H9 (cell line): ENCODE measurements at regions not wholly inside any gene's neighbourhood (a gene's known extent, or its start where the extent isn't known, plus 50 kb on each side); places are given as distances from the start of the nearest gene placed in this dataset.

Experiments used
- DNase-seq: peaks from one replicate; pipeline ENCODE4 v3.0.0-alpha.2; 2017
- H2AFZ ChIP-seq: one replicate; pipeline ENCODE4 v1.6.1; 2013; ENCODE audit warnings: mild to moderate bottlenecking, low read length, control low read depth, moderate library complexity
- H2AK5ac ChIP-seq: 2 replicates; pipeline ENCODE4 v1.6.1; 2013; ENCODE audit warnings: low read length, control low read depth, mixed read lengths; ENCODE audit not compliant: insufficient read length
- H2BK120ac ChIP-seq: one replicate; pipeline ENCODE4 v1.6.1; 2013; ENCODE audit warnings: low read depth, mild to moderate bottlenecking, low read length, control low read depth, inconsistent platforms; ENCODE audit not compliant: poor library complexity, severe bottlenecking
- H2BK12ac ChIP-seq: 2 replicates; pipeline ENCODE4 v1.6.1; 2013; ENCODE audit warnings: low read length, control low read depth, mixed read lengths, low read depth; ENCODE audit not compliant: insufficient read length
- H2BK15ac ChIP-seq: 2 replicates; pipeline ENCODE4 v1.6.1; 2013; ENCODE audit warnings: low read depth, low read length, control low read depth
- H2BK20ac ChIP-seq: one replicate; pipeline ENCODE4 v1.6.1; 2013; ENCODE audit warnings: low read depth, mild to moderate bottlenecking, low read length, control low read depth, inconsistent platforms; ENCODE audit not compliant: poor library complexity, severe bottlenecking
- H2BK5ac ChIP-seq: 2 replicates; pipeline ENCODE4 v1.6.1; 2013; ENCODE audit warnings: low read length, control low read depth, mixed read lengths; ENCODE audit not compliant: insufficient read length
- H3K14ac ChIP-seq: 2 replicates; pipeline ENCODE4 v1.6.1; 2013; ENCODE audit warnings: low read length, control low read depth; ENCODE audit not compliant: insufficient read depth
- H3K18ac ChIP-seq: 2 replicates; pipeline ENCODE4 v1.6.1; 2013; ENCODE audit warnings: low read depth, mild to moderate bottlenecking, mixed read lengths, low read length, control low read depth; ENCODE audit not compliant: insufficient read length
- H3K23ac ChIP-seq: 2 replicates; pipeline ENCODE4 v1.6.1; 2013; ENCODE audit warnings: low read length, control low read depth, mixed read lengths, low read depth; ENCODE audit not compliant: insufficient read length
- H3K23me2 ChIP-seq: 2 replicates; pipeline ENCODE4 v1.6.1; 2013; ENCODE audit warnings: low read depth, mild to moderate bottlenecking, mixed read lengths, low read length, control low read depth; ENCODE audit not compliant: insufficient read length, poor library complexity, severe bottlenecking
- H3K27ac ChIP-seq: 2 replicates; pipeline ENCODE4 v1.5.1; 2013; ENCODE audit warnings: low read length, control low read depth, mixed read lengths, low read depth; ENCODE audit not compliant: insufficient read length
- H3K27me3 ChIP-seq: 2 replicates; pipeline ENCODE4 v1.6.1; 2013; ENCODE audit warnings: low read length, control low read depth, inconsistent platforms; ENCODE audit not compliant: insufficient read depth
- H3K4ac ChIP-seq: 2 replicates; pipeline ENCODE4 v1.6.1; 2013; ENCODE audit warnings: low read depth, mild to moderate bottlenecking, control low read depth, inconsistent platforms, low read length, moderate library complexity
- H3K4me1 ChIP-seq: 2 replicates; pipeline ENCODE4 v1.6.1; 2013; ENCODE audit warnings: low read length, control low read depth, inconsistent platforms; ENCODE audit not compliant: insufficient read depth
- H3K4me2 ChIP-seq: 2 replicates; pipeline ENCODE4 v1.6.1; 2013; ENCODE audit warnings: low read length, control low read depth, mixed read lengths; ENCODE audit not compliant: insufficient read length, insufficient read depth
- H3K56ac ChIP-seq: 2 replicates; pipeline ENCODE4 v1.6.1; 2013; ENCODE audit warnings: low read depth, mild to moderate bottlenecking, mixed read lengths, low read length, control low read depth; ENCODE audit not compliant: insufficient read length
- H3K79me1 ChIP-seq: 2 replicates; pipeline ENCODE4 v1.6.1; 2013; ENCODE audit warnings: low read depth, mild to moderate bottlenecking, moderate library complexity, low read length, control low read depth, inconsistent platforms; ENCODE audit not compliant: insufficient read depth, poor library complexity, severe bottlenecking
- H3K79me2 ChIP-seq: 2 replicates; pipeline ENCODE4 v1.6.1; 2013; ENCODE audit warnings: low read length, control low read depth, inconsistent platforms; ENCODE audit not compliant: insufficient read depth
- H3K9ac ChIP-seq: 2 replicates; pipeline ENCODE4 v1.6.1; 2013; ENCODE audit warnings: low read length, control low read depth, mixed read lengths; ENCODE audit not compliant: insufficient read length; ENCODE audit errors: extremely low read depth
- H3K9me3 ChIP-seq: one replicate; pipeline ENCODE4 v1.6.1; 2013; ENCODE audit warnings: low read depth, low read length, inconsistent platforms; ENCODE audit not compliant: control insufficient read depth
- H3T11ph ChIP-seq: one replicate; pipeline ENCODE4 v1.6.1; 2013; ENCODE audit warnings: mild to moderate bottlenecking, low read length, control low read depth, inconsistent platforms
- H4K20me1 ChIP-seq: one replicate; pipeline ENCODE4 v1.6.1; 2013; ENCODE audit not compliant: control insufficient read depth, insufficient read length, insufficient read depth
- H4K5ac ChIP-seq: 2 replicates; pipeline ENCODE4 v1.6.1; 2013; ENCODE audit warnings: low read depth, mild to moderate bottlenecking, mixed read lengths, low read length, control low read depth; ENCODE audit not compliant: insufficient read length
- H4K8ac ChIP-seq: replicated peaks from 2 replicates; pipeline ENCODE4 v1.6.1; 2013; ENCODE audit warnings: low read length, control low read depth, mixed read lengths, low read depth; ENCODE audit not compliant: insufficient read length
- H4K91ac ChIP-seq: 2 replicates; pipeline ENCODE4 v1.6.1; 2013; ENCODE audit warnings: low read depth, mild to moderate bottlenecking, moderate library complexity, mixed read lengths, low read length, control low read depth; ENCODE audit not compliant: insufficient read length
- H3K27ac Mint-ChIP-seq, 3 experiments: 2 replicates in 2 of 3; 3 replicates in 1 of 3; pipeline ENCODE4 v1.8.0; 2020 to 2021; ENCODE audit warnings: mixed read lengths in 3 of 3, mild to moderate bottlenecking in 1 of 3, moderate library complexity in 1 of 3
- H3K27me3 Mint-ChIP-seq: 2 replicates; pipeline ENCODE4 v1.8.0; 2021; ENCODE audit warnings: low read depth, mild to moderate bottlenecking, moderate library complexity, mixed read lengths
- H3K36me3 Mint-ChIP-seq, 3 experiments: 2 replicates in 2 of 3; 3 replicates in 1 of 3; pipeline ENCODE4 v1.8.0; 2020 to 2021; ENCODE audit warnings: low read depth in 3 of 3, mixed read lengths in 3 of 3; ENCODE audit not compliant: insufficient read depth in 1 of 3
- H3K4me1 Mint-ChIP-seq, 2 experiments: 2 replicates each; pipeline ENCODE4 v1.8.0; 2020; ENCODE audit warnings: mixed read lengths in 2 of 2
- H3K4me3 Mint-ChIP-seq, 2 experiments: 2 replicates in 1 of 2; 3 replicates in 1 of 2; pipeline ENCODE4 v1.8.0; 2020 to 2021; ENCODE audit warnings: mild to moderate bottlenecking in 2 of 2, mixed read lengths in 2 of 2, moderate library complexity in 1 of 2
- H3K9me3 Mint-ChIP-seq, 2 experiments: 2 replicates in 1 of 2; 3 replicates in 1 of 2; pipeline ENCODE4 v1.8.0; 2020; ENCODE audit warnings: mild to moderate bottlenecking in 2 of 2, mixed read lengths in 2 of 2, moderate library complexity in 1 of 2
- WGBS: extraction: QIAGEN DNeasy Blood & Tissue Kit; methylation state at CpG from one replicate; pipeline ENCODE4 v1.1.7; 2013; ENCODE audit warnings: missing lambda C conversion rate, low lambda C conversion rate, mixed read lengths; ENCODE audit not compliant: insufficient read length; ENCODE audit errors: extremely low coverage; 5-methylcytosine and 5-hydroxymethylcytosine counted together
- TF ChIP-seq, protein P1 (sequence below): fragments of 200-600 bp; sonication (generic); conservative IDR thresholded peaks from 3 replicates; pipeline ENCODE4 v1.8.0; 2021; ENCODE audit warnings: antibody characterized with exemption, mild to moderate bottlenecking

DNA sequence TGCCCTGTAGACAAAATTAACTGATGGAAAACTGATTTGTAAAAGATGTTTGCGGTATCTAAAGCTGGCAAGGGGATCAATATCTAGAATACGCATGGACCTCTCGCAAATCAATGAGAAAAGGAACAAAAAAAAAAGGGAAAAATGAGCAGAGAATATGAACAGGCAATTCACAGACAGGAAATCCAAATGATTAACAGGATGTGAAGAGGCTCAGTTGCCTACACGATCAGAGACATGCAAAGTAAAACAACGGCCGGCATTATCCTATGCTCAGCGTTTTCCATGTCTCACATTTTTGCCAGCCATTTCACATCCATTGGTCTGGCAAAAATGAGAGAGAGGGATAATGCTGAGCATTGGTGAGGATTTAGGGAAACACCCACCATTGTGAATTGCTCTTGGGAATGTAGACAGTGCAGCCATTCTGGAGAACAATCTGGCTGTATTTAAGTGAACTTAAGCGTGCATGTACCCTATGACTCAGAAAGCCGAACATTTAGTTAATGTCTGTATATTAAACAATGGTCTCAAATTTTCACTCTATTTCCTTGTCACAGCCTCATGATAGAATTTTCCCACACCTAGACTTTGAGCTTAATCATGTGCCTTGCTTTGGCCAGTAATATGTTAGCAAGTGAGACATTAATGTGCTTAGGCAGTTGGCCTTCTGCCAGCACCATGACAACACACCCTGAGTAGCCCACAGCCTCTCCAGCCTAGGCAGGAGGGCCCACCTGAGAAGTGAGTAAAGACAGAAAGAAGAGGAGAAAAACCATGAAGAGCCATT is 61.0 kb upstream of the NBPF3 start:
- Histone ChIP-seq H3K18ac (no peak overlapping the region), H3K56ac (no peak overlapping the region), H3K27me3 (no peaks in the 10 kb centered on the region), H3K23me2 (no peaks in the 10 kb centered on the region), H2BK5ac (no peak overlapping the region), H2BK15ac (no peak overlapping the region), H2AK5ac (no peak overlapping the region), H2BK20ac (no peak overlapping the region), H3T11ph (no peak overlapping the region), H2BK12ac (no peak overlapping the region), H3K9me3 (no peaks in the 10 kb centered on the region), H4K8ac (no peak overlapping the region), H3K79me2 (no peaks in the 10 kb centered on the region), H3K27ac (no peak overlapping the region), H3K79me1 (no peaks in the 10 kb centered on the region), H4K5ac (no peak overlapping the region), H4K20me1 (no peaks in the 10 kb centered on the region), H2AFZ (no peak overlapping the region), H3K4me2 (no peak overlapping the region), H4K91ac (no peak overlapping the region), H3K23ac (no peak overlapping the region), H2BK120ac (no peak overlapping the region), H3K14ac (no peak overlapping the region), H3K9ac (no peak overlapping the region), H3K4me1 (no peaks in the 10 kb centered on the region), H3K4ac (no peak overlapping the region)
- Mint-ChIP-seq H3K27ac (no peak overlapping the region), H3K27me3 (peaks cover 9% of the 10 kb centered on the region), H3K36me3 (peaks cover 3 to 4% (median 4%) of the 10 kb centered on the region in 3 experiments; a peak in 3 of 7 replicates), H3K9me3 (peaks cover 5% of the 10 kb centered on the region in 2 experiments), H3K4me3 (no peak overlapping the region), H3K4me1 (peaks cover 7% of the 10 kb centered on the region in 2 experiments)
- TF ChIP-seq, protein P1, sequence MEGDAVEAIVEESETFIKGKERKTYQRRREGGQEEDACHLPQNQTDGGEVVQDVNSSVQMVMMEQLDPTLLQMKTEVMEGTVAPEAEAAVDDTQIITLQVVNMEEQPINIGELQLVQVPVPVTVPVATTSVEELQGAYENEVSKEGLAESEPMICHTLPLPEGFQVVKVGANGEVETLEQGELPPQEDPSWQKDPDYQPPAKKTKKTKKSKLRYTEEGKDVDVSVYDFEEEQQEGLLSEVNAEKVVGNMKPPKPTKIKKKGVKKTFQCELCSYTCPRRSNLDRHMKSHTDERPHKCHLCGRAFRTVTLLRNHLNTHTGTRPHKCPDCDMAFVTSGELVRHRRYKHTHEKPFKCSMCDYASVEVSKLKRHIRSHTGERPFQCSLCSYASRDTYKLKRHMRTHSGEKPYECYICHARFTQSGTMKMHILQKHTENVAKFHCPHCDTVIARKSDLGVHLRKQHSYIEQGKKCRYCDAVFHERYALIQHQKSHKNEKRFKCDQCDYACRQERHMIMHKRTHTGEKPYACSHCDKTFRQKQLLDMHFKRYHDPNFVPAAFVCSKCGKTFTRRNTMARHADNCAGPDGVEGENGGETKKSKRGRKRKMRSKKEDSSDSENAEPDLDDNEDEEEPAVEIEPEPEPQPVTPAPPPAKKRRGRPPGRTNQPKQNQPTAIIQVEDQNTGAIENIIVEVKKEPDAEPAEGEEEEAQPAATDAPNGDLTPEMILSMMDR, result no peak
- WGBS, result no CpG with 5 or more reads among the region's 9 CpGs
- DNase-seq, result no peak
